HG03060 (cell line): ENCODE measurements at regions not wholly inside any gene's neighbourhood (a gene's known extent, or its start where the extent isn't known, plus 50 kb on each side); places are given as distances from the start of the nearest gene placed in this dataset.

Source experiments
- ATAC-seq: cut with Tn5 transposase; IDR thresholded peaks from one replicate; pipeline ENCODE4 v1.9.1; 2021; ENCODE audit warnings: low read depth, moderate number of reproducible peaks; ENCODE audit not compliant: unreplicated experiment

- ATAC-seq, result no peak
Measured at GRCh38 chr14:101233391-101233790, 327.9 kb upstream of the DIO3 start.

- ATAC-seq, result no peak
Measured at GRCh38 chr14:101233808-101234207, 327.5 kb upstream of the DIO3 start.

GRCh38 chr14:101234244-101234937, 326.9 kb upstream of the DIO3 start:
- no peak for ATAC-seq

- no peak for ATAC-seq
Measured at GRCh38 chr14:101234999-101235334, 326.3 kb upstream of the DIO3 start.

GRCh38 chr14:101235335-101236103, 325.8 kb upstream of the DIO3 start:
- no peak for ATAC-seq

GRCh38 chr14:101236496-101237251, 324.6 kb upstream of the DIO3 start:
- no peak for ATAC-seq

- ATAC-seq, result no peak
Measured at GRCh38 chr14:101237252-101237616, 324.1 kb upstream of the DIO3 start.

- ATAC-seq, result no peak
Measured at GRCh38 chr14:101239065-101239464, 322.2 kb upstream of the DIO3 start.

- no peak for ATAC-seq
Measured at GRCh38 chr14:101241147-101241546, 320.1 kb upstream of the DIO3 start.

- no peak for ATAC-seq
Measured at GRCh38 chr14:101241807-101242278, 319.5 kb upstream of the DIO3 start.

- ATAC-seq, result no peak
Measured at GRCh38 chr14:101242442-101243385, 318.6 kb upstream of the DIO3 start.

GRCh38 chr14:101243587-101244338, 317.5 kb upstream of the DIO3 start:
- no peak for ATAC-seq

GRCh38 chr14:101246894-101247841, 314.1 kb upstream of the DIO3 start:
- no peak for ATAC-seq

GRCh38 chr14:101247842-101248725, 313.2 kb upstream of the DIO3 start:
- ATAC-seq, result no peak

GRCh38 chr14:101248840-101249675, 312.2 kb upstream of the DIO3 start:
- no peak for ATAC-seq

- no peak for ATAC-seq
Measured at GRCh38 chr14:101249676-101250036, 311.6 kb upstream of the DIO3 start.
